ENCODE measurements at regions not wholly inside any gene's neighbourhood (a gene's known extent, or its start where the extent isn't known, plus 50 kb on each side); places are given as distances from the start of the nearest gene placed in this dataset.

- TF ChIP-seq CTCF (IDR thresholded peaks at IDR 0.05) (no peak), POLR2AphosphoS5 (IDR thresholded peaks at IDR 0.05; ENCODE audit: low read depth, low read length) (no peak), TCF7L2 (IDR thresholded peaks at IDR 0.05; ENCODE audit: low read depth, low read length) (no peak), REST (IDR thresholded peaks at IDR 0.05; ENCODE audit: insufficient read depth in 1 of 2, low read depth in 2 of 2, low read length in 1 of 2) (no peak)
Observed at GRCh38 chr6:84553527-84553926, 210.9 kb downstream of the TBX18 start.
